HG02571 (cell line): ENCODE measurements at regions not wholly inside any gene's neighbourhood (a gene's known extent, or its start where the extent isn't known, plus 50 kb on each side); places are given as distances from the start of the nearest gene placed in this dataset.

ENCODE experiments used
- ATAC-seq: cut with Tn5 transposase; IDR thresholded peaks from one replicate; pipeline ENCODE4 v1.9.1; 2021; ENCODE audit warnings: mild to moderate bottlenecking, moderate library complexity; ENCODE audit not compliant: unreplicated experiment

DNA sequence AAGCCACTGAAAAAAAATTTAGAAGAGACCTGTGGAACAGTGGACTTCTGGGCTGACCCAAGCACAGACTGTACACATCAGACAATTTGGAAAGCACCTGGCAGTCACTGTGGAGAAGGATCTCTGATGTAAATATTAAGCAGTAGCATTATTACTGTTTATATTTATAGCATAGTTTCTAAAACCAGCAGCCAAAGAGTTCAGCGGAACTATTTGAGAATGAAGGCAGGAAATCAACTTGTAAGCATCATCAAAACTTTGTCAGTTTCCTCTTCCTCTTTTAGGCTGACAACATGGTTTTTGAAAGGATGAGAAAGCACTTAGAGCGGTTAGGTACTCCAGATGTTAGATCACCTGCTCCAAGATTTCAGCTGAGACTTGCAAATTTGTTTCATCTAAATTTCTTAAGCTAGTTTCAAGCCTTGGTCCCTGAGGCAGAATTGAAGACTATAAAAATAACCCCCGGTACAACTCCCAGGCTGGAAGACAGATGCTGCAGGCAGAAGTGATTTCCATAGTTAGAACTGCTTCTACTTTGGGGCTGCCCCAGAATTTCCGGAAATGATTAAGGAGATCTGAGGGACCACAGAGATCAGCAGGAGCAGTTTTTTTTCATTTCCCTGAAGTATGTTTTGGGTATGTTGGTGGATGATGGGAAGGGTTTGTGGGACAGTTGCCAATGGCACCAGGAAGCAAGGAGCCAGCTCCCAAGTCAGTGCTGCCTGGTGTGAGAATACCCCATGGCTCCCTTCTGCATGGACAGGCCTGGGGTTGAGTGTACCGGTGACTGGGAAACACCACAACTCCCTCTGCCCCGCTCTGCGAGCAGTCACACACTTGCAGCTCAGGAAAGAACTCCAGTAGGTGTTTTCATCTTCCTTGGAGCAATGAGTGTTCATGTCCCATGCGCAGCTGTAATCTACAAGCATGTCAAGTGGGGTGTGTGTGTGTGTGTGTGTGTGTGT, 354.5 kb downstream of the NUAK1 start:
- ATAC-seq = no peak

DNA sequence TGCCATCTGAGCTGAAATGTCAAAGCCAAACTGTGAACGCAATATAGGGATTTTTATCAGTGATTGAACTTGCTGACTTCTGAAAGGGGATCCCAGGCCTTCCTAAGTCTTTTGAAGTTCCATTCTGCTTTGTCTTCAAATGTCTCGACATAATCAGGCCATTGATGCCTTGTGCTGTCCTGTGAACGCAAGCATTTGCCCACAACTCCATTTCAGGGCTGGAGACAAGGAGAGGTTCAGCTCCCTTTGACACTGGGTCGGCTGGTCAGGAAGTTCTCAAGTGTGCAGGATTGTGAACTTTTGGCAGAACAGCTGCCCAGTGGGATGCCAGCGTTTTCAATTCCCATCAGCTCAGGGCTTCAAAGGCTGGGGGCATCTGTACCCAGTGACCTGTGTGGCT, 345.3 kb downstream of the NUAK1 start:
- ATAC-seq = no peak

- no peak for ATAC-seq
Observed at GRCh38 chr12:105798256-105798845, 340.4 kb downstream of the NUAK1 start.

DNA sequence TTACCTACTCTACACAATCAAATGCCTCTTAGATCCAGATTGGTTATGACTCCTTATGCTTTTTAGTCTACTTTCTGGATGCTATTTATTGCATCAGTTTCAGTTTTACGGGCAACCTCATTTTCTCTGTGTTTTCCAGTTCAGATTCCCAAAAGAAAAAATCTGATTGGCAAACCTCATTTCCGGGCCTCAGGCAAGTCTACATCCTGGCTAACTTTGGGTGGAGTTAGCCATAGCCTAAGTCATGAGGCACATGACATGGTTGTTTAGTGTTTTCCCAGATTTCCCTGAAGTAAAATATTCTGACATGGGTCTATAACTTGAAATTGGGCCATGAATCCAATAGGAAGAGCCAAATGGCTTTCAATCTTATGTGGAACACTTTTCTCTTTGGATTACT, 339.7 kb downstream of the NUAK1 start:
- no peak for ATAC-seq

GRCh38 chr12:105801351-105801750, 337.4 kb downstream of the NUAK1 start:
- no peak for ATAC-seq

DNA sequence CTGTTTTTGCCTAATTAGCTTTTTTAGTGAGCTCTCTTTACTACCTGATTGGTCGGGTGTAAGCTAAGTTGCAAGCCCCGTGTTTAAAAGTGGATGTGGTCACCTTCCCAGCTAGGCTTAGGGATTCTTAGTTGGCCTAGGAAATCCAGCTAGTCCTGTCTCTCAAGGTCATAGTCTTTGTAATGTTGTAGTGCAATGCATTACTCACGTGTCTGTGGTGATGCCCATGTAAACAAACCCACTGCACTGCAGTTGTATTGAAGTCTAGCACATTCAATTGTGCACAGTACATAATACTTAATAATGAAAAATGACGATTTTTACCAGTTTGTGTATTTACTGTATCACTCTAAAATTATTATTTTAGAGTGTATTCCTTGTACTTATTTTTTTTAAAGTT, 335.5 kb downstream of the NUAK1 start:
- no peak for ATAC-seq

DNA sequence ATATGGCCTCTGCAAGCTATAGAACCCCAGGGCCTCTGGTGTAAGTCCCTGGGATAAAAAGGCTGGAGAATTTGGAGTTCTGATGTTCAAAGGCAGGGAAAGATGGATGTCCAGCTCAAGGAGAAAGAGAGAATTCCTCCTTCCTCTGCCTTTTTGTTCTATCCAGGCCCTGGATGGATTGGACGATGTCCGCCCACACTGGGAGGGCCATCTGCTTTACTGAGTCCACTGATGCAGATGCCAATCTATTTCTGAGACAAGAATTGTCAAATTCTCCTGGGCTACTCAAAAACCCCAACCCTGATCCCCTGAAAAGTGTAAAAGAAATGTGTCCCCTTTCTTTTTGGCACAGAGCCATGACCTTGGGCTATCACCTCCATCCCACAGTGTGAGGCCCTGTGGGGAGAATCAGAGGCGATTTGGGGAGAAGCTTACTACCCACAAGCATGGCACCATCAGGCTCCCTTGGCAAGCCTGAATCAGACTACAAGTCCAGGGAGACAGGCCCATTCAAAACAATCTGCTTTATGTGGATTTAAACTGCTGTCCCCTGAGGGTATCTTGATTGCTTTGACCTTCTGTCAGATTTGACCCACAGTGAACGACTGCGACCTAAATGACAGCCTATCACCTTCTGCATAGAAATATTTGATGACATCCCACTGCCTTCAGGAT, 334.0 kb downstream of the NUAK1 start:
- no peak for ATAC-seq

DNA sequence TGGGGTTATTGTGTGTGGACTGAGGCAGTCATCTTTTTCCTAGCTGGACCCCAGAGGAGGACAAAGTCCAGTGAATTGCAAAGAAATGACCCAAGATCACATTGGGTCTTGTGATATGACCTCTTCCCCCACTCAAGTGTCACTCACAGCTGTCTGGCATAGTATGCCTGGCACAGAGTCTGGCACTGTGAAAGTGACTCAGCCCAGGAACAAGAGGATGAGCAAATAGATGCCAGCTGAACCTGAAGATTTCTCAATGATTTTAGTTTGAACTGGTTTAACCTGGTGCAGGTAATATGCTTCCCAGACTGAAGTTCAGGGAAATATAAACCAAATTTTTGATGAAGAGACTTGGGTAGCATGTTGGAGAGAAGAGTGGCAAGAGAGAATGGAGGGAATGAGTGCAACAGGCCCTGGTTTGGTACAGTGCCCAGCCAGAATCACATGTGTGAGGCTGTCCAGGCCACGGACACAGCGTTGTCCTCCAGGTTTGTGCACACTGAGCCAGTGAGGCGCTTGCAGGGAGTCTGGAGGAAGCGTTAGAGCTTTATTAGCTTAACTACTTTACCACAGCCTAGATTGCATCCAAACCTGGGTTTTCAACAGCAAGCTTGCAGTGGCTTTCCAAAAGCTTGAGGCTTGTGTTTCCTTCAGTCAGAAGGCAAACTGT, 332.9 kb downstream of the NUAK1 start:
- no peak for ATAC-seq

GRCh38 chr12:105806400-105806770, 332.4 kb downstream of the NUAK1 start:
- no peak for ATAC-seq

DNA sequence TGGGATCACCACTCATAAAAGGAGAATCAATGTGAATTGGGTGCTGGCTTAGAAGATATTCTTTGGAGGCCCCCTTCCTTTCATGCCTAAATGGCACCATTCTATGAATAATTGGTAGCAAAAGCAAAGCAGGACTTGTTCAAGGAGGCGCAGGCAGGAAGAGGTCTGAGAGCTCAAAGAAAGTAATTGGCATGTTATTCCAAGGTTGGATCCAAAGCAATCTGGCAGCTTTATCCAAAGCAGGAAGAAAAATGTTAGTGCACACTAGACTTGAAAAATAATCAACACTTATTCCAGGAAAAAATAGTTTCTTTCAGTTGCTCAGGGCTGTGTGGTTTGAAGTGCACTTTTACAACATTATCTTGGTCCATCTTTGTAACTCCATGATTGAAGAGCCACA, 326.4 kb downstream of the NUAK1 start:
- no peak for ATAC-seq

DNA sequence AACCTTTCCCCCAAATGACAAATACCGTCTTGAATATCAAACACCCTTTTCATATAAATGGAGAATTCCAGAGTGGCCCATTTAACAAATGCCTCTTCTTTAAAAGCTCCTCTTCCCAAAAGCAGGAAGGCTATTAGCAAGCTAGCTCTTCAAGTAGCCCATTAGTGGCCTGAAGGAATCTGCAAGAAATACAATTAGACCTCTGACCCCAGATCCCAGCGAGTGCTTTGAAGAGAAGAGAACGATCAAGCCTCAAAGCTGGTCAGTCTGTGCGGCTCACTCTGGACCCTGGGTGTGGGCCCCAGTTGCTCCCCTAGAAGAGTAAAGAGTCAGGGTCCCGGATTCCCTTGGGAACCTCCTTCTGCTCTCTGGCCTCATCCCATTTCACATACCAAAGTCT, 325.6 kb downstream of the NUAK1 start:
- no peak for ATAC-seq

DNA sequence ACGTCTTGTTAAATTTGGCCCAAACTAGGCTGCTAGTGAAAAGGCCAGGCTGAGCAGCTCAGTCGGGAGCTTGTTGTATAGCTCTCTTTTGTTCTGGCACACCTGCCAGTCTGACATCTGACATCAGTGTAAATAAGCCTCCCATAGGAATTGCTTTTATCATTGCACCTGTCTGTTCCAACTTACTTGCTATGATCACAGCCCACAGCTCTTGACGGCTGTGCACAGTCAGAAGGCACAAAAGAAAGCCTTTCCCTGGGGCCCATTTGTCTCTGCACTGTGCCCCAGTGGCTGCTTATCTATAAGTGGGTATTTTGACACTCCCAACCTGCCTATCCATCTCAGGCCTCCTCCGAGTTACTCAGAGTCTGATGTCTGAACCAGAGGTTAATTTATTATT, 324.5 kb downstream of the NUAK1 start:
- no peak for ATAC-seq

GRCh38 chr12:105819549-105819948, 319.2 kb downstream of the NUAK1 start:
- no peak for ATAC-seq

GRCh38 chr12:105820429-105821125, 318.2 kb downstream of the NUAK1 start:
- ATAC-seq = no peak

GRCh38 chr12:105822131-105823105, 316.3 kb downstream of the NUAK1 start:
- ATAC-seq = no peak

DNA sequence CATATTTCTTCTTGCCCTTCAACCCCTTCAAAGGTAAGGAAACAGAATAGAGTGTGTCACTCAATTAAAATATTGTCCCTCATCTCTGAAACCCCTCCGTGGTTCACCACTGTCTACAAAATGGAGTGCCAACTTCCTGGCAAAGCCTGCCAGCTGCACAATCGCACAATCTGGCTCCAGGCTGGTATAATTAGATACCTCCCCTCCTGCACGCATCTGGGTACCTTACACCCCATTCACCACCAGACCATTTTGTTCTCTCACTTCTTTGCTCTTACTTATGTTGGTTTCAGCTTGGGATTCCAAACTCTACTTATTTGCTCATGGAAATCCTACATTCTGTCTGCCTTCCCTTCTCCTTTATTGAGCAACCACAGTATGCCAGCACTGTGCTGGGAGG, 314.9 kb downstream of the NUAK1 start:
- no peak for ATAC-seq

DNA sequence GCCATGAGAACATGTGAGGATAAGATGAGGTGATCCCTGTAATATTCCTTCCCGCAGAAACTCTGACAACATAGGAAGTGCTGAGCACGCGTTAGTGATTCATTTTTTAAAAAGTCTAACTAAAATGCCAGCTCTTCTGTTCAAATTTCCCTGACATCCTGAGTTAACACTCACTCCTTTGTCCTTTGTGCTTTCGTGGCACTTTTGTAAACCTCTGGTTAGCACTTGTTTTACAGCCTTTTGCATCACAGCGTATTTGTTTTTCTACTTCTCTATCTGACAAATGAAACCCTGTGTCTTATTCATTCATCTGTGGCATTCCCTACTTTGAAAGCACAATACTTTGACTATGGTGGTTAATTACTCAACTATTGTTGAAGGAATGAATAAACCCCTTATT, 313.6 kb downstream of the NUAK1 start:
- ATAC-seq = no peak

GRCh38 chr12:105831372-105831771, 307.4 kb downstream of the NUAK1 start:
- no peak for ATAC-seq

DNA sequence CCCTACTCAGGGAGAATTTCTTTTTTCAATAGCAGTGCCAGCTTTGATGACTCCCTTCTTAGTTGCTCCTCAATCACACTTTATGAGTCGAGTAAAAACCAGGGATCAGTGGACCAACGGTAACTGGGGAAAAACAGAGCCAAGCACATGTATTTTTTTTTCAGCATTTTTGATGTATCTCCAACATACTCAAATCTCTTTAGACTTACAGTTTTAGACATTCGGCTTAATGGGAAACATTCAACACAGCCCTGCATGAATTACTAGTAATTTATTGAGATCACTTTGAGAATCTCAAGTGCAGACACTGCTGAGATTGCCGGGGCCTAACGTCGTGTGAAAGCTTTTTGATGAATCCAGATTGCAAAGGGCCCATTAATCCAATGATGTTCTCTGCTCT, 306.7 kb downstream of the NUAK1 start:
- ATAC-seq = no peak

DNA sequence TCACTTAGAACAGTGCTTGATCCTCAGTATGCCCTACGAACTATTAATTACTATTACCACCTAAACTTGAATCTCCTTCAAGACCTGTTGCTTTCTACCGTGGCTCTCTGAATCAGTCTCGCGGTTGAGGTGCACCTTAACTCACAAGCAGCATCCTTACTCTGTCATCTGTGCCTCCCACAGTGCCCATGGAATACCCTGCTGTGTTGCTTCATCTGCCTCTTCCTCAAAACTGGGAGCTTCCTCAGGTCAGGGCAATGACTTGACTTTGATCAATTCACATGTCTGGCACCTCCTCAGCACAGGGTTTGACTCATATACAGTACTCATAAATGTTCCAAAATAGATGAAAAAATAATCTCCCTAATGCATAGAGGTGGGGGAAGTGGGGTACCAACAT, 305.9 kb downstream of the NUAK1 start:
- no peak for ATAC-seq
